ENCODE measurements at regions not wholly inside any gene's neighbourhood (a gene's known extent, or its start where the extent isn't known, plus 50 kb on each side); places are given as distances from the start of the nearest gene placed in this dataset.

DNA sequence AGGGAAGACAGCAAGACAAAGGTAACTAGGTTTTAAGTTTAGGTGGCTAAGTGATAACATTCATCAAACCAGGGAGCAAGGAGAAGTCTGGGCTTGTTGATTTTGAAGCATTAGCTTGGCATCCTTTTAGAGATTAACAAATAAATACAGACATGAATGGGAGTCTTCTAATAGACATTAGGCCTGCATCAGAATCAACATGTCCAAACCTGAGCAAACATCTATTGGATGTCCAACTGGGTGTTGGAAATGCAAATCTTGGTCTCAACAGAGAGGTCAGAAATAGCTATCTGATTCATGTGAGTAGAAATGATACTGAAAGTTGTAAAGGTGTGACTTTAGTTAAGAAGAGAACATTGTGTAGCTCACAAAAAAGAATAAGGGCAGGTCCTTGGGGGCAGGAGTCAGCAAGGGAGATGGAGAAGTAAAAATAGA, 85.5 kb upstream of the RND3 start:
- Histone ChIP-seq H3K9me3 (ENCODE audit: control insufficient read depth in 4 of 4, insufficient read depth in 3 of 4, low read length in 3 of 4) (no peaks in the 10 kb centered on the region), H3K4me1 (ENCODE audit: control insufficient read depth in 5 of 5, insufficient read depth in 5 of 5, low read length in 5 of 5) (peaks cover 0 to 3% (median 0%) of the 10 kb centered on the region in 5 donors), H3K4me3 (no peak overlapping the region), H3K27ac (ENCODE audit: low read depth in 1 of 2, low read length in 1 of 2) (no peak overlapping the region), H3K36me3 (ENCODE audit: control insufficient read depth in 4 of 4, insufficient read depth in 4 of 4, low read length in 4 of 4) (no peaks in the 10 kb centered on the region), H3K9ac (ENCODE audit: insufficient read depth in 1 of 2, low read length in 2 of 2) (no peak overlapping the region), H3K27me3 (ENCODE audit: control insufficient read depth in 3 of 3, insufficient read depth in 3 of 3, low read length in 2 of 3) (no peaks in the 10 kb centered on the region)
- ATAC-seq (ENCODE audit: insufficient read depth, low FRiP score) (no peak), DNase-seq (no peak)
- no peak for TF ChIP-seq CTCF (IDR thresholded peaks at IDR 0.05; ENCODE audit: control extremely low read depth, extremely low read depth)

GRCh38 chr2:150572194-150572766, 84.8 kb upstream of the RND3 start:
- Histone ChIP-seq H3K27me3 (ENCODE audit: control insufficient read depth in 3 of 3, insufficient read depth in 3 of 3, low read length in 2 of 3) (no peaks in the 10 kb centered on the region), H3K4me3 (no peak overlapping the region), H3K4me1 (ENCODE audit: control insufficient read depth in 5 of 5, insufficient read depth in 5 of 5, low read length in 5 of 5) (peaks cover 0 to 7% (median 0%) of the 10 kb centered on the region in 5 donors), H3K27ac (ENCODE audit: low read depth in 1 of 2, low read length in 1 of 2) (no peak overlapping the region), H3K36me3 (ENCODE audit: control insufficient read depth in 4 of 4, insufficient read depth in 4 of 4, low read length in 4 of 4) (no peaks in the 10 kb centered on the region), H3K9me3 (ENCODE audit: control insufficient read depth in 4 of 4, insufficient read depth in 3 of 4, low read length in 3 of 4) (no peaks in the 10 kb centered on the region), H3K9ac (ENCODE audit: insufficient read depth in 1 of 2, low read length in 2 of 2) (no peak overlapping the region)
- DNase-seq, result no peak
- WGBS, 2 donors, result 86 to 91% methylated on average over 6 of the region's 6 CpGs
- ATAC-seq (ENCODE audit: insufficient read depth, low FRiP score), result no peak
- no peak for TF ChIP-seq CTCF (IDR thresholded peaks at IDR 0.05; ENCODE audit: control extremely low read depth, extremely low read depth)

DNA sequence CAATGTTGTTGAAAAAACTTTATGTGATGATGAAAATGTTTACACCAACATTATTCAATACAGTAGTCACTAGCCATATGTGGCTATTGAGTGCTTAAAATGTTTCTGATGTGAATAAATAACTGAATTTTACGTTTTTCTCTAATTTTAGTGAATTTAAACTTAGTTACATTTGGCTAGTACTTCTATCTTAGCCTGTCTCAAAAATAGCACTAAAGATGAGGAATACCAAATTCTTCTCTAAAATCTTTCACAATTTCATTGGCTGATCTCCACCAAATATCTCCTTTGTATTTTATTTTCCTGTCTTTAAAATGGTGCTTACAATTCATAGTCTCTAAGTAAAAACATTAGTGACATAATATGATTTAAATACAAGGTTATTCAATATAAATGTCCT, 83.7 kb upstream of the RND3 start:
- no peaks in the 10 kb centered on the region for H3K9me3 ChIP-seq (ENCODE audit: control insufficient read depth in 4 of 4, insufficient read depth in 3 of 4, low read length in 3 of 4)
- H3K36me3 ChIP-seq (ENCODE audit: control insufficient read depth in 4 of 4, insufficient read depth in 4 of 4, low read length in 4 of 4), result no peaks in the 10 kb centered on the region
- H3K27me3 ChIP-seq (ENCODE audit: control insufficient read depth in 3 of 3, insufficient read depth in 3 of 3, low read length in 2 of 3), result no peaks in the 10 kb centered on the region
- no peak overlapping the region for H3K27ac ChIP-seq (ENCODE audit: low read depth in 1 of 2, low read length in 1 of 2)
- ATAC-seq (ENCODE audit: insufficient read depth, low FRiP score) (no peak), DNase-seq (no peak)
- 67 to 82% methylated on average over 1 of the region's 1 CpG for WGBS, 2 donors
- no peak overlapping the region for H3K4me3 ChIP-seq
- TF ChIP-seq CTCF (IDR thresholded peaks at IDR 0.05; ENCODE audit: control extremely low read depth, extremely low read depth), result no peak
- H3K4me1 ChIP-seq (ENCODE audit: control insufficient read depth in 5 of 5, insufficient read depth in 5 of 5, low read length in 5 of 5), result peaks cover 0 to 11% (median 0%) of the 10 kb centered on the region in 5 donors
- no peak overlapping the region for H3K9ac ChIP-seq (ENCODE audit: insufficient read depth in 1 of 2, low read length in 2 of 2)

GRCh38 chr2:150570712-150571111, 83.2 kb upstream of the RND3 start:
- Histone ChIP-seq H3K9ac (ENCODE audit: insufficient read depth in 1 of 2, low read length in 2 of 2) (no peak overlapping the region), H3K27ac (ENCODE audit: low read depth in 1 of 2, low read length in 1 of 2) (no peak overlapping the region), H3K9me3 (ENCODE audit: control insufficient read depth in 4 of 4, insufficient read depth in 3 of 4, low read length in 3 of 4) (no peaks in the 10 kb centered on the region), H3K36me3 (ENCODE audit: control insufficient read depth in 4 of 4, insufficient read depth in 4 of 4, low read length in 4 of 4) (no peaks in the 10 kb centered on the region), H3K27me3 (ENCODE audit: control insufficient read depth in 3 of 3, insufficient read depth in 3 of 3, low read length in 2 of 3) (no peaks in the 10 kb centered on the region), H3K4me3 (no peak overlapping the region), H3K4me1 (ENCODE audit: control insufficient read depth in 5 of 5, insufficient read depth in 5 of 5, low read length in 5 of 5) (peaks cover 0 to 12% (median 0%) of the 10 kb centered on the region in 5 donors)
- ATAC-seq (ENCODE audit: insufficient read depth, low FRiP score) (no peak), DNase-seq (no peak)
- 89 to 91% methylated on average over 1 of the region's 1 CpG for WGBS, 2 donors
- TF ChIP-seq CTCF (IDR thresholded peaks at IDR 0.05; ENCODE audit: control extremely low read depth, extremely low read depth), result no peak

All from lung (tissue), 11 donors.